Ascending aorta (tissue), 2 donors: ENCODE measurements at regions not wholly inside any gene's neighbourhood (a gene's known extent, or its start where the extent isn't known, plus 50 kb on each side); places are given as distances from the start of the nearest gene placed in this dataset.

Experiments used
- DNase-seq, 2 donors: peaks; one replicate each; pipeline ENCODE4 v3.0.0-alpha.2; 2019; ENCODE audit warnings: low spot score in 2 of 2
- H3K27ac ChIP-seq, 2 donors: fragments of 200-600 bp; sonication (generic); one replicate each; pipeline ENCODE4 v1.5.1; 2016 to 2017; ENCODE audit warnings: mild to moderate bottlenecking in 1 of 2
- H3K27me3 ChIP-seq: fragments of 200-600 bp; sonication (generic); one replicate; pipeline ENCODE4 v1.5.1; 2017
- H3K36me3 ChIP-seq, 2 donors: fragments of 200-600 bp; sonication (generic); one replicate each; pipeline ENCODE4 v1.5.1; 2016
- H3K4me1 ChIP-seq, 2 donors: fragments of 200-600 bp; sonication (generic); one replicate each; pipeline ENCODE4 v1.5.1; 2016 to 2017; ENCODE audit warnings: mild to moderate bottlenecking in 1 of 2
- H3K4me3 ChIP-seq, 2 donors: fragments of 200-600 bp; sonication (generic); one replicate each; pipeline ENCODE4 v1.5.1; 2016 to 2017; ENCODE audit warnings: mild to moderate bottlenecking in 1 of 2
- H3K9me3 ChIP-seq, 2 donors: fragments of 200-600 bp; sonication (generic); one replicate each; pipeline ENCODE4 v1.5.1; 2016
- intact Hi-C: fragments of 100-400 bp; cut with DNase I; formaldehyde crosslinking; loops from one replicate; pipeline ENCODE4 v1.15.1; 2023
- TF ChIP-seq, protein P1 (sequence below), 3 experiments: fragments of 200-600 bp in 2 of 3; fragments of 450-650 bp in 1 of 3; sonication (generic) in 2 of 3; IDR thresholded peaks; one replicate each; pipeline ENCODE4 v1.5.1; 2016 to 2019; ENCODE audit warnings: antibody characterized with exemption in 3 of 3, mild to moderate bottlenecking in 1 of 3, moderate library complexity in 1 of 3

- Histone ChIP-seq H3K4me3 (no peak overlapping the region), H3K9me3 (no peaks in the 10 kb centered on the region), H3K27ac (no peak overlapping the region), H3K4me1 (no peaks in the 10 kb centered on the region), H3K36me3 (no peaks in the 10 kb centered on the region), H3K27me3 (no peaks in the 10 kb centered on the region)
- intact Hi-C loops, result no loop called here
- no peak for DNase-seq
- TF ChIP-seq, protein P1, sequence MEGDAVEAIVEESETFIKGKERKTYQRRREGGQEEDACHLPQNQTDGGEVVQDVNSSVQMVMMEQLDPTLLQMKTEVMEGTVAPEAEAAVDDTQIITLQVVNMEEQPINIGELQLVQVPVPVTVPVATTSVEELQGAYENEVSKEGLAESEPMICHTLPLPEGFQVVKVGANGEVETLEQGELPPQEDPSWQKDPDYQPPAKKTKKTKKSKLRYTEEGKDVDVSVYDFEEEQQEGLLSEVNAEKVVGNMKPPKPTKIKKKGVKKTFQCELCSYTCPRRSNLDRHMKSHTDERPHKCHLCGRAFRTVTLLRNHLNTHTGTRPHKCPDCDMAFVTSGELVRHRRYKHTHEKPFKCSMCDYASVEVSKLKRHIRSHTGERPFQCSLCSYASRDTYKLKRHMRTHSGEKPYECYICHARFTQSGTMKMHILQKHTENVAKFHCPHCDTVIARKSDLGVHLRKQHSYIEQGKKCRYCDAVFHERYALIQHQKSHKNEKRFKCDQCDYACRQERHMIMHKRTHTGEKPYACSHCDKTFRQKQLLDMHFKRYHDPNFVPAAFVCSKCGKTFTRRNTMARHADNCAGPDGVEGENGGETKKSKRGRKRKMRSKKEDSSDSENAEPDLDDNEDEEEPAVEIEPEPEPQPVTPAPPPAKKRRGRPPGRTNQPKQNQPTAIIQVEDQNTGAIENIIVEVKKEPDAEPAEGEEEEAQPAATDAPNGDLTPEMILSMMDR (IDR thresholded peaks at IDR 0.05), result no peak
Measured at GRCh38 chr4:177957596-177958360, 515.5 kb upstream of the AGA start.

DNA sequence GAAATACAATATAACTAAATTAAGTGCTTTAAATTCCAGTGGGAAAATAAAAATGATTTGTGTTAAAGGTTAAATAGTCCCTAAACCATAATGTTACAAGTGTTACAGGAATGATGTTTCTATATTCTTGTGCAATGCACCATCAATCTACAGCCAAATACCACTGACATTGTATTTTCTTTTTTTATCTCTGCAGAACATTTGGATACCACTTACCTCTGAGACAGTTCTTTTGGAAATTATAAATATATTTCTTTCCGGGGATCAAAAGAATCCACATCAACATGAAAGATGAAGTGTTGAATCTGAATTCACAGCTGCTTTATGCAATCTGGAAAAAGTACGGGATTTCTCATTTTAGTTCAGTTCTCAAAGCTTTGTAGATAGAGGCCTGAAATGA, 518.3 kb upstream of the AGA start:
- H3K27me3 ChIP-seq, result no peaks in the 10 kb centered on the region
- no peak overlapping the region for H3K4me3 ChIP-seq
- intact Hi-C loops, result no loop called here
- no peaks in the 10 kb centered on the region for H3K4me1 ChIP-seq
- no peaks in the 10 kb centered on the region for H3K36me3 ChIP-seq
- TF ChIP-seq, protein P1 (IDR thresholded peaks at IDR 0.05), result no peak
- H3K27ac ChIP-seq, result no peak overlapping the region
- no peak for DNase-seq
- no peaks in the 10 kb centered on the region for H3K9me3 ChIP-seq

DNA sequence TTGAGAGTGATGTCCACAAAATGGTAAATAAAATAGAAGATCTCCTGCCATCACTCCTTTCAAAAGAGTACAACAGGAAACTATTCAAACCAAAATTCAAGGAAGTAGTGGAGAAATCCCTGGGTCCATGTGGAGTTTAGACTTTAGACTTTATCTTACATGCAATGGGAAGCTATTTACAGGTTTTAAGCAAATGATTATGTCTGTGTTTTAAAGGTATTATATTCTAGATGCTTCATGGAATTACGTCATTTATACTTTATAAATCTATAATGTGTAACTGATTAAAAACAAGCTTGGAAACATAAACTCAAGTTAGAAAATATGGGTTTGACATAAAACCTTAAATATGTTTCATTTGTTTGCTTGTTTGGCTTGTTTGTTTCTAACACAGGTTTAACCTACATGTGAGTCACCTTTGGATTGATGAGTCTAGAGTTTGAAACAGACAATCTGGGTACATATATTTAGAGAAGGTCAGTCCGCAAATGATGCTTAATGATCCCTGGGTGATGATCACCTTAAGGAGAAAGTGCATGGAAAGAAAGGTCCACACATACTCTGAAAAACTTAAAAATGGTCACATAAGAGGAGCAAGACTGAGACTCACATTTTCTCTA, 519.6 kb upstream of the AGA start:
- intact Hi-C loops, result no loop called here
- Histone ChIP-seq H3K27me3 (no peaks in the 10 kb centered on the region), H3K36me3 (no peaks in the 10 kb centered on the region), H3K4me1 (no peaks in the 10 kb centered on the region), H3K27ac (no peak overlapping the region), H3K4me3 (no peak overlapping the region), H3K9me3 (no peaks in the 10 kb centered on the region)
- no peak for DNase-seq
- TF ChIP-seq, protein P1 (IDR thresholded peaks at IDR 0.05), result no peak

GRCh38 chr4:177964061-177964460, 521.8 kb upstream of the AGA start:
- Histone ChIP-seq H3K4me1 (no peaks in the 10 kb centered on the region), H3K36me3 (no peaks in the 10 kb centered on the region), H3K4me3 (no peak overlapping the region), H3K9me3 (no peaks in the 10 kb centered on the region), H3K27me3 (no peaks in the 10 kb centered on the region), H3K27ac (no peak overlapping the region)
- intact Hi-C loops, result no loop called here
- TF ChIP-seq, protein P1 (IDR thresholded peaks at IDR 0.05), result no peak
- no peak for DNase-seq

GRCh38 chr4:177964693-177965168, 522.5 kb upstream of the AGA start:
- no peaks in the 10 kb centered on the region for H3K4me1 ChIP-seq
- no peaks in the 10 kb centered on the region for H3K27me3 ChIP-seq
- H3K36me3 ChIP-seq, result no peaks in the 10 kb centered on the region
- intact Hi-C loops, result no loop called here
- no peak overlapping the region for H3K27ac ChIP-seq
- TF ChIP-seq, protein P1 (IDR thresholded peaks at IDR 0.05), result no peak
- H3K9me3 ChIP-seq, result no peaks in the 10 kb centered on the region
- no peak overlapping the region for H3K4me3 ChIP-seq
- no peak for DNase-seq
